ENCODE measurements at regions not wholly inside any gene's neighbourhood (a gene's known extent, or its start where the extent isn't known, plus 50 kb on each side); places are given as distances from the start of the nearest gene placed in this dataset.

- Histone ChIP-seq H2BK15ac (ENCODE audit: low read length) (no peak overlapping the region), H4K5ac (ENCODE audit: insufficient read length, low read depth, low read length) (no peak overlapping the region), H3K79me2 (ENCODE audit: control insufficient read depth in 1 of 2, insufficient read depth in 2 of 2, low read length in 2 of 2) (no peaks in the 10 kb centered on the region), H3K27me3 (replicated peaks in 1 of 4; ENCODE audit: control insufficient read depth in 3 of 4, extremely low read depth in 1 of 4, insufficient read depth in 3 of 4, low read length in 3 of 4) (no peaks in the 10 kb centered on the region), H4K20me1 (replicated peaks in 1 of 2; ENCODE audit: control insufficient read depth in 1 of 2, insufficient read depth in 2 of 2, low read length in 2 of 2) (no peaks in the 10 kb centered on the region), H3K79me1 (ENCODE audit: low read depth, low read length) (no peaks in the 10 kb centered on the region), H4K91ac (replicated peaks; ENCODE audit: insufficient read length, low read length) (no peak overlapping the region), H3K36me3 (ENCODE audit: control insufficient read depth in 2 of 4, insufficient read depth in 4 of 4, low read length in 3 of 4) (no peaks in the 10 kb centered on the region), H3K9me3 (ENCODE audit: insufficient read depth in 2 of 2, low read depth in 1 of 2, low read length in 1 of 2) (no peaks in the 10 kb centered on the region), H3K14ac (ENCODE audit: insufficient read length) (no peak overlapping the region), H2AK5ac (ENCODE audit: low read depth, low read length) (no peak overlapping the region), H3K4me1 (replicated peaks in 1 of 4; ENCODE audit: control insufficient read depth in 3 of 4, insufficient read depth in 4 of 4, low read length in 3 of 4) (no peaks in the 10 kb centered on the region), H2BK120ac (replicated peaks; ENCODE audit: low read depth, low read length) (no peak overlapping the region), H3K18ac (ENCODE audit: extremely low read depth, low read length) (no peak overlapping the region), H3K9ac (replicated peaks in 1 of 4; ENCODE audit: extremely low read depth in 1 of 4, low read depth in 3 of 4, low read length in 3 of 4) (no peak overlapping the region), H2BK5ac (ENCODE audit: low read depth, low read length) (no peak overlapping the region), H3K4me3 (ENCODE audit: extremely low read depth in 1 of 4, insufficient read depth in 2 of 4, low read depth in 3 of 4, low read length in 4 of 4) (no peak overlapping the region), H2AFZ (ENCODE audit: low read length) (no peak overlapping the region), H4K8ac (ENCODE audit: extremely low read depth, insufficient read depth, low read length) (no peak overlapping the region), H3K27ac (ENCODE audit: low read depth, low read length) (no peak overlapping the region), H3K4ac (replicated peaks; ENCODE audit: insufficient read length, low read depth, low read length) (no peak overlapping the region), H3K23ac (ENCODE audit: insufficient read length) (no peak overlapping the region), H3K56ac (replicated peaks; ENCODE audit: insufficient read length, low read depth, low read length) (no peak overlapping the region), H3K4me2 (ENCODE audit: insufficient read depth in 1 of 2, low read depth in 2 of 2, low read length in 2 of 2) (no peak overlapping the region), H3K23me2 (ENCODE audit: low read depth, low read length) (no peaks in the 10 kb centered on the region; the same call in 1 of the 2 replicates), H2BK12ac (ENCODE audit: low read depth, low read length) (no peak overlapping the region), H2BK20ac (ENCODE audit: low read length) (no peak overlapping the region)
- WGBS, 2 experiments (ENCODE audit: extremely low coverage in 1 of 2, insufficient coverage in 1 of 2, insufficient read length in 1 of 2, insufficient replicate concordance in 2 of 2, low coverage in 1 of 2, low lambda C conversion rate in 2 of 2, missing lambda C conversion rate in 1 of 2) = 89% methylated on average over 2 of the region's 2 CpGs; no CpG with 5 or more reads in 1 of the 2 experiments
- FAIRE-seq (no peak), DNase-seq (ENCODE audit: low read depth in 1 of 2, low spot score in 2 of 2) (no peak)
- POLR2A ChIA-PET (ENCODE audit: partially characterized antibody) = no interaction called here
- CTCF ChIA-PET (ENCODE audit: partially characterized antibody) = no interaction called here
- no peak for TF ChIP-seq EP300 (IDR thresholded peaks at IDR 0.05; ENCODE audit: borderline replicate concordance in 1 of 2, low read depth in 2 of 2, low read length in 2 of 2)
- no peak for TF ChIP-seq SIRT6 (IDR thresholded peaks at IDR 0.05; ENCODE audit: low read length)
- no peak for TF ChIP-seq CBX5 (IDR thresholded peaks at IDR 0.05; ENCODE audit: low read depth, low read length)
- no peak for TF ChIP-seq CEBPB (IDR thresholded peaks at IDR 0.05; ENCODE audit: low read depth, low read length)
- TF ChIP-seq YY1 (IDR thresholded peaks at IDR 0.05; ENCODE audit: low read depth, low read length) = no peak
- no peak for TF ChIP-seq BACH1 (IDR thresholded peaks at IDR 0.05; ENCODE audit: low read length)
- TF ChIP-seq CREB1 (IDR thresholded peaks at IDR 0.05) = no peak
Measured at GRCh38 chr4:111695677-111696076, 449.6 kb upstream of the FAM241A start.
